Progenitor cell of endocrine pancreas (in vitro differentiated cells): ENCODE measurements at regions not wholly inside any gene's neighbourhood (a gene's known extent, or its start where the extent isn't known, plus 50 kb on each side); places are given as distances from the start of the nearest gene placed in this dataset.

Experiments
- DNase-seq: peaks from one replicate; pipeline ENCODE4 v3.0.0; 2021; ENCODE audit warnings: low spot score; ENCODE audit not compliant: unreplicated experiment
- H3K27ac Mint-ChIP-seq: 2 replicates; pipeline ENCODE4 v1.8.0; 2021; ENCODE audit warnings: mild to moderate bottlenecking, moderate library complexity, mixed read lengths
- H3K27me3 Mint-ChIP-seq: 2 replicates; pipeline ENCODE4 v1.8.0; 2021; ENCODE audit warnings: mixed read lengths
- H3K36me3 Mint-ChIP-seq: 2 replicates; pipeline ENCODE4 v1.8.0; 2022; ENCODE audit warnings: mixed read lengths; ENCODE audit not compliant: insufficient read depth
- H3K4me1 Mint-ChIP-seq: 2 replicates; pipeline ENCODE4 v1.8.0; 2021; ENCODE audit warnings: low read depth, mixed read lengths
- H3K4me3 Mint-ChIP-seq: 2 replicates; pipeline ENCODE4 v1.8.0; 2021; ENCODE audit warnings: low read depth, mild to moderate bottlenecking, moderate library complexity, mixed read lengths
- H3K9me3 Mint-ChIP-seq: 2 replicates; pipeline ENCODE4 v1.8.0; 2021; ENCODE audit warnings: low read depth, mixed read lengths
- TF ChIP-seq, protein P1 (sequence below): fragments of 200-600 bp; sonication (generic); IDR thresholded peaks from one replicate; pipeline ENCODE4 v1.5.0; 2021; ENCODE audit warnings: antibody characterized with exemption, mild to moderate bottlenecking; ENCODE audit not compliant: unreplicated experiment

DNA sequence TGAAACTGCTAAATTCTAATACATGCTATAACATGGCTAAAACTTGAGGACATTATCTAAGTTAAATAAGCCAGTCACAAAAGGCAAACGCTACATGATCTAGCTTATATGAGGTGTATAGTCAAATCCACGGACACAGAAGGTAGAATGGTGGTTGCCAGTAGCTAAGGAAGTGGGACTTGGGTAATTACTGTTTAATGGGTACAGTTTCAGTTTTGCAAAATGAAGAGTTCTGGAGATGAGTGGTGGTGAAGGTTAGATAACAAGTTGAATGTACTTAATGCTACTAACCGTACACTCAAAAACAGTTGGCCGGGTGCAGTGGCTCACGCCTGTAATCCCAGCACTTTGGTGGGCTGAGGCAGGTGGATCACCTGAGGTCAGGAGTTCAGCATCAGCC lies 644.5 kb upstream of the DIPK2B start:
- Mint-ChIP-seq H3K4me1 (peaks cover 3% of the 10 kb centered on the region), H3K27me3 (no peaks in the 10 kb centered on the region), H3K36me3 (peaks cover 14% of the 10 kb centered on the region), H3K4me3 (no peak overlapping the region), H3K27ac (no peak overlapping the region), H3K9me3 (peaks cover 22% of the 10 kb centered on the region)
- TF ChIP-seq, protein P1, sequence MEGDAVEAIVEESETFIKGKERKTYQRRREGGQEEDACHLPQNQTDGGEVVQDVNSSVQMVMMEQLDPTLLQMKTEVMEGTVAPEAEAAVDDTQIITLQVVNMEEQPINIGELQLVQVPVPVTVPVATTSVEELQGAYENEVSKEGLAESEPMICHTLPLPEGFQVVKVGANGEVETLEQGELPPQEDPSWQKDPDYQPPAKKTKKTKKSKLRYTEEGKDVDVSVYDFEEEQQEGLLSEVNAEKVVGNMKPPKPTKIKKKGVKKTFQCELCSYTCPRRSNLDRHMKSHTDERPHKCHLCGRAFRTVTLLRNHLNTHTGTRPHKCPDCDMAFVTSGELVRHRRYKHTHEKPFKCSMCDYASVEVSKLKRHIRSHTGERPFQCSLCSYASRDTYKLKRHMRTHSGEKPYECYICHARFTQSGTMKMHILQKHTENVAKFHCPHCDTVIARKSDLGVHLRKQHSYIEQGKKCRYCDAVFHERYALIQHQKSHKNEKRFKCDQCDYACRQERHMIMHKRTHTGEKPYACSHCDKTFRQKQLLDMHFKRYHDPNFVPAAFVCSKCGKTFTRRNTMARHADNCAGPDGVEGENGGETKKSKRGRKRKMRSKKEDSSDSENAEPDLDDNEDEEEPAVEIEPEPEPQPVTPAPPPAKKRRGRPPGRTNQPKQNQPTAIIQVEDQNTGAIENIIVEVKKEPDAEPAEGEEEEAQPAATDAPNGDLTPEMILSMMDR, result no peak
- no peak for DNase-seq

DNA sequence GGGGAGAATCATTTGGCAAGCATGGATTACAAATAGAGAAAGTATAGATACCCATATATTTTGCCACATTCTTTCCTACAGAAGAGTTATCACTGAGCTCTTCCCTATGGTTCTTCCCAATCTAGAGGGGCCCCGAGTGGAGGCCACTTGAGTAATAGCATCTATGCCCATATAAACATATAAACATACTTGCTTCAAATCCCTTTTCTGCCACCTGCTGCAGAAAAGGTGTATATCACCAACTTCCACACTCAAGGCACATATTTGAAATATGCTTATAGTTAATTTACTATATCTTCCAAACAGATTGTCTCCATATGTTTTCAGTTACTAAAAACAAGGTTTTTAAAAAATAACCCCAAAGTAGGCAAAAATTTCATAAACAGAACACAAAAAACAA lies 642.8 kb upstream of the DIPK2B start:
- Mint-ChIP-seq H3K4me1 (no peaks in the 10 kb centered on the region), H3K36me3 (peaks cover 14% of the 10 kb centered on the region), H3K9me3 (peaks cover 19% of the 10 kb centered on the region), H3K27ac (no peak overlapping the region), H3K27me3 (no peaks in the 10 kb centered on the region), H3K4me3 (no peak overlapping the region)
- DNase-seq, result no peak
- TF ChIP-seq, protein P1, result peak; percentile 27

DNA sequence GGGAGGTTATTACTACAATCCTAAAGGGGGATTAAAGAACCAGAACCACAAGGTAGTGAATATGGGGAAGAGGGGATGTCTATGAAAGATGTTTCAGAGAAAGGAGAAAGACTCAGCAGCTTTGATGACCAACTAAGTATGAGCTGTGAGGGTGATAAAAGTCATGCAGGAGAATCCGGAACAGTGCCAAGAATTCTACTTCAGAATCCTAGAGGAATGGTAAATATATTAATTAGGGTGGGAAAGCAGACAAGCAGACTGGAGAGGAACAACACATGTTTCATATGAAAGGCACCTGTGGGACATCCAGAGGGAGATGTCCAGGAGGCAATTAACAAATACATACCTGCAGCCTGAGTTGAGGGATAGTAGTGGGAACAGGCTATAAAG lies 642.2 kb upstream of the DIPK2B start:
- H3K4me3 Mint-ChIP-seq, result no peak overlapping the region
- peaks cover 17% of the 10 kb centered on the region for H3K9me3 Mint-ChIP-seq
- H3K27me3 Mint-ChIP-seq, result no peaks in the 10 kb centered on the region
- peaks cover 12% of the 10 kb centered on the region for H3K36me3 Mint-ChIP-seq
- TF ChIP-seq, protein P1, result no peak
- H3K27ac Mint-ChIP-seq, result no peak overlapping the region
- no peaks in the 10 kb centered on the region for H3K4me1 Mint-ChIP-seq
- DNase-seq, result no peak

DNA sequence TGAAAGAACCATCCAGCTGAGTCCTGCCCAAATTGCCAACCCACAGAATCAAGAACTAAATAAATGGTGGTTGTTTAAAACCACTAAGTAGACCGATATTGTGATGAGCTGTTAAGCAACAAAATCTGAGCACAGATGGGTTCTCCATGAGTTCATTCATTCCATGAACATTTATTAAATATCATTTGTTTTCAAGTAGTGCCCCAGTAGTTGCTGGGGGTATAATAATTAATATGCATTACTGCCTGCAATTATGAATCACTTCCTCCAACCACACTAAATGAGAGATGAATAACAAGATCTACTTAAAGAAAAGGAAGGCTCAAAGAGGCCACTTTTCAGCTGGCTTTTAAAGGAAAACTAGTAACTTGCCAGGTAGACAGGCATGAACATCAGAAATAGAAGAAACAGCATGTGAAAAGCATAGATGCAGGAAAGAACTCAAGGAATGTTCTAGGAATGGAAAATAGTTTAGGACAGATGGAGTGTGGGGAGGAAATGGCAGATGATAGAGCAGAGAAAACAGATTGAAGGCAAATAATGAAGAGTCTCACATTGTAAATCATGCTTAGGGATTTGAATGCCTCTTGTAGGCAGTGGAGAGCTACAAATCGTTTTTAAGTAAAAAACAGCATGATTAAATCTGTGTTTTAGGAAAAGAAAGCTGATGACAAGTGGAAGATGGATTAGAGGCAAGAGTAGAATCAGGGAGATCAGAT lies 641.7 kb upstream of the DIPK2B start:
- no peak for DNase-seq

DNA sequence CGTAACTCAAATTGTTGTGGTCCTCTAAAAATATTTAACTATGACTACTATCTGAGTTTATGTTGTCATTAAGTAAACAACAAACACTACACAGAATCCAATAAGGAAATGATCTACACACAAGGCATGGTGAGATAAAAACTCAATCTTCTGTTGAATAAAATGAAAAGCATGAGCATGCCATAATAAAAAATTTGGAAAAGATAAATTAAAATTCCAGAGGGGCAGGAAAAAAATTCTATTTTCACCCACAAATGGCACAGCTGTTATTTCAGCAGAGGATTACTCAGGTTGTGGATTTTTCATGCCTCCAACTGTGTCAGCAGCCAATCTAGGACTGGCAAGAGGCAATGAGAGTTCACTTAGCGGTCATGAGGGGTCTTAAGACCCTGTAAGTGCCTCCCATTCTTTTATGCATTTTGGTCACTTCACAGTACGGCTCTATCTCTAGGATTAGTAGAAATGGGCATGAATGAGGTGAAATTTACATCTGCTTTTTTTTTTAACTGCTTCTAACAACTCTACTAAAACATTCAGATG lies 639.8 kb upstream of the DIPK2B start:
- H3K4me3 Mint-ChIP-seq, result no peak overlapping the region
- H3K36me3 Mint-ChIP-seq, result peaks cover 9% of the 10 kb centered on the region
- no peak for DNase-seq
- H3K4me1 Mint-ChIP-seq, result no peaks in the 10 kb centered on the region
- H3K9me3 Mint-ChIP-seq, result peaks cover 13% of the 10 kb centered on the region
- no peaks in the 10 kb centered on the region for H3K27me3 Mint-ChIP-seq
- TF ChIP-seq, protein P1, result no peak
- H3K27ac Mint-ChIP-seq, result no peak overlapping the region

More for the DNA sequence above, 641.7 kb upstream of the DIPK2B start:
- Mint-ChIP-seq H3K27me3 (no peaks in the 10 kb centered on the region), H3K36me3 (peaks cover 11% of the 10 kb centered on the region), H3K4me3 (no peak overlapping the region), H3K4me1 (no peaks in the 10 kb centered on the region), H3K27ac (no peak overlapping the region), H3K9me3 (peaks cover 16% of the 10 kb centered on the region)
- TF ChIP-seq, protein P1, result no peak
